A549 (cell line): ENCODE measurements at regions not wholly inside any gene's neighbourhood (a gene's known extent, or its start where the extent isn't known, plus 50 kb on each side); places are given as distances from the start of the nearest gene placed in this dataset.

Source experiments
- ATAC-seq, 2 experiments: fragments of 200-7000 bp in 1 of 2; fragments of >200 bp in 1 of 2; cut with Nextera tagmentation in 1 of 2; cut with Tn5 transposase in 1 of 2; 3 replicates each; pipeline versions ENCODE4 v1.8.0 to v1.9.1; 2018 to 2020; ENCODE audit warnings: mild to moderate bottlenecking in 1 of 2, moderate library complexity in 1 of 2
- CTCF ChIA-PET: fragments of 300-600 bp; sonication (Branson Sonifier 250); formaldehyde crosslinking; extraction: SDS; loops from one replicate; lab custom pipeline; 2021; ENCODE audit warnings: antibody characterized with exemption, inconsistent platforms; lab: Yijun Ruan, JAX
- POLR2A ChIA-PET: fragments of 350-600 bp; formaldehyde crosslinking; extraction: SDS; loops from one replicate; lab custom pipeline; 2021; ENCODE audit warnings: antibody characterized with exemption, inconsistent platforms; lab: Yijun Ruan, JAX
- DNase-seq, 2 experiments: peaks; one replicate each; pipeline versions ENCODE4 v3.0.0 to v3.0.0-alpha.2; 2011 to 2016; ENCODE audit warnings: low read depth in 1 of 2, low spot score in 1 of 2
- FAIRE-seq: peaks from 2 replicates; lab custom pipeline; 2011; peaks lifted over from hg19 to GRCh38; lab: Jason Lieb, UNC
- H3K27ac ChIP-seq, 2 experiments: fragments of >200 bp; sonication (Bioruptor Twin); formaldehyde crosslinking; 3 replicates each; pipeline ENCODE4 v1.5.1; 2016 to 2017
- H3K4me1 ChIP-seq: fragments of >200 bp; sonication (Bioruptor Twin); formaldehyde crosslinking; 3 replicates; pipeline ENCODE4 v1.6.1; 2016
- H3K4me2 ChIP-seq: fragments of >200 bp; sonication (Bioruptor Twin); formaldehyde crosslinking; 3 replicates; pipeline ENCODE4 v1.6.1; 2016
- H3K4me3 ChIP-seq: fragments of >200 bp; sonication (Bioruptor Twin); formaldehyde crosslinking; 3 replicates; pipeline ENCODE4 v1.5.1; 2016
- H3K9me3 ChIP-seq: fragments of >200 bp; sonication (Bioruptor Twin); formaldehyde crosslinking; 3 replicates; pipeline ENCODE4 v1.6.1; 2016
- BCL3 ChIP-seq: fragments of >200 bp; sonication (Bioruptor Twin); formaldehyde crosslinking; IDR thresholded peaks from 3 replicates; pipeline ENCODE4 v1.6.1; 2016
- CBX2 ChIP-seq: fragments of 200-600 bp; sonication (generic); IDR thresholded peaks from 2 replicates; pipeline ENCODE4 v1.6.1; 2016; ENCODE audit warnings: low read depth, mild to moderate bottlenecking, borderline replicate concordance
- CHD2 ChIP-seq: fragments of 150-350 bp; IDR thresholded peaks from 2 replicates; pipeline ENCODE4 v1.6.1; 2014; ENCODE audit warnings: low read length; ENCODE audit not compliant: partially characterized antibody
- E2F6 ChIP-seq: IDR thresholded peaks from 2 replicates; pipeline ENCODE4 v1.6.1; 2012; ENCODE audit warnings: low read depth, borderline replicate concordance
- EHMT2 ChIP-seq: fragments of 200-600 bp; sonication (generic); IDR thresholded peaks from 2 replicates; pipeline ENCODE4 v1.6.1; 2016; ENCODE audit warnings: antibody characterized with exemption, low read depth, mild to moderate bottlenecking, moderate library complexity
- ELK1 ChIP-seq: fragments of 150-350 bp; IDR thresholded peaks from 2 replicates; pipeline ENCODE4 v1.6.1; 2014; ENCODE audit warnings: low read depth, mild to moderate bottlenecking, low read length
- FOSL2 ChIP-seq, 2 experiments: fragments of 450-650 bp in 1 of 2; fragments of >200 bp in 1 of 2; sonication (Bioruptor Twin) in 1 of 2; formaldehyde crosslinking; IDR thresholded peaks; 2 replicates each; pipeline versions ENCODE4 v1.5.0 to v1.6.1; 2016 to 2020; ENCODE audit warnings: mild to moderate bottlenecking in 1 of 2, moderate library complexity in 1 of 2
- FOXS1 ChIP-seq: fragments of 250-450 bp; sonication (Bioruptor Pico); IDR thresholded peaks from 2 replicates; pipeline ENCODE4 v1.5.0; 2020; ENCODE audit warnings: mild to moderate bottlenecking, moderate library complexity
- HOXA7 ChIP-seq: fragments of 250-450 bp; sonication (Bioruptor Pico); IDR thresholded peaks from 2 replicates; pipeline ENCODE4 v1.5.0; 2020; ENCODE audit warnings: mild to moderate bottlenecking, moderate library complexity
- HOXB5 ChIP-seq: fragments of 250-450 bp; sonication (Bioruptor Pico); IDR thresholded peaks from 2 replicates; pipeline ENCODE4 v1.5.0; 2020; ENCODE audit warnings: mild to moderate bottlenecking, moderate library complexity
- MAX ChIP-seq: IDR thresholded peaks from 2 replicates; pipeline ENCODE4 v1.6.1; 2012
- NR3C1 ChIP-seq: fragments of >200 bp; sonication (Bioruptor Twin); formaldehyde crosslinking; IDR thresholded peaks from 3 replicates; pipeline ENCODE4 v1.6.1; 2017
- PHF8 ChIP-seq: fragments of 200-600 bp; sonication (generic); IDR thresholded peaks from 2 replicates; pipeline ENCODE4 v1.6.1; 2016; ENCODE audit warnings: low read depth, mild to moderate bottlenecking, antibody characterized with exemption, moderate library complexity, borderline replicate concordance
- POLR2AphosphoS2 ChIP-seq: conservative IDR thresholded peaks from 2 replicates; pipeline ENCODE4 v1.6.1; 2012; ENCODE audit warnings: low read length, improper control_type of control experiment, inconsistent platforms
- RAD21 ChIP-seq, 2 experiments: fragments of >200 bp in 1 of 2; sonication (Bioruptor Twin) in 1 of 2; formaldehyde crosslinking in 1 of 2; IDR thresholded peaks in 1 of 2; conservative IDR thresholded peaks in 1 of 2; 2 replicates in 1 of 2; 3 replicates in 1 of 2; pipeline ENCODE4 v1.6.1; 2012 to 2018; ENCODE audit warnings: inconsistent platforms in 1 of 2
- REST ChIP-seq: fragments of 200-600 bp; sonication (generic); IDR thresholded peaks from 2 replicates; pipeline ENCODE4 v1.6.1; 2016; ENCODE audit warnings: antibody characterized with exemption, mild to moderate bottlenecking, moderate library complexity
- RNF2 ChIP-seq: fragments of 200-600 bp; sonication (generic); IDR thresholded peaks from 2 replicates; pipeline ENCODE4 v1.6.1; 2016; ENCODE audit warnings: low read depth, mild to moderate bottlenecking, antibody characterized with exemption, moderate library complexity, borderline replicate concordance
- SREBF2 ChIP-seq: fragments of 450-650 bp; IDR thresholded peaks from 2 replicates; pipeline ENCODE4 v1.6.1; 2014; ENCODE audit warnings: mild to moderate bottlenecking, moderate library complexity
- TFCP2L1 ChIP-seq: fragments of 250-450 bp; sonication (Bioruptor Pico); IDR thresholded peaks from 2 replicates; pipeline ENCODE4 v1.5.0; 2021; ENCODE audit warnings: mild to moderate bottlenecking
- ZC3H11A ChIP-seq: fragments of 450-650 bp; IDR thresholded peaks from 2 replicates; pipeline ENCODE4 v1.6.1; 2014; ENCODE audit warnings: antibody characterized with exemption, mild to moderate bottlenecking
- WGBS: methylation state at CpG from one replicate; pipeline ENCODE4 v1.1.6; 2017; ENCODE audit errors: missing lambda C conversion rate; 5-methylcytosine and 5-hydroxymethylcytosine counted together

GRCh38 chr4:137853424-137853823 lies 321.1 kb upstream of the PCDH18 start:
- H3K9me3 ChIP-seq, result no peaks in the 10 kb centered on the region
- CTCF ChIA-PET, result interaction anchor here (1.6 kb wide), 1 partner anchor 9 kb away, joined by 5 read pairs; no protein-coding TSS in a partner anchor
- DNase-seq (no peak), FAIRE-seq (no peak), ATAC-seq (no peak)
- H3K4me2 ChIP-seq, result no peak overlapping the region
- 88% methylated on average over 5 of the region's 29 CpGs for WGBS
- TF ChIP-seq HOXA7 (CRISPR knock-in tag) (no peak), HOXB5 (CRISPR knock-in tag) (no peak), CBX2 (no peak), NR3C1 (no peak), PHF8 (no peak), ELK1 (no peak), FOXS1 (CRISPR knock-in tag) (no peak), FOSL2 (IDR thresholded peaks at IDR 0.05) (no peak), FOSL2 (CRISPR knock-in tag; IDR thresholded peaks at IDR 0.05) (no peak), BCL3 (no peak), MAX (no peak), POLR2AphosphoS2 (no peak), EHMT2 (no peak), E2F6 (no peak), CHD2 (no peak)
- H3K27ac ChIP-seq, result no peak overlapping the region
- POLR2A ChIA-PET, result no interaction called here
- no peak overlapping the region for H3K4me3 ChIP-seq
- no peaks in the 10 kb centered on the region for H3K4me1 ChIP-seq

GRCh38 chr4:137852326-137852725 lies 320.0 kb upstream of the PCDH18 start:
- Histone ChIP-seq H3K27ac (no peak overlapping the region), H3K4me2 (no peak overlapping the region), H3K4me3 (no peak overlapping the region), H3K9me3 (no peaks in the 10 kb centered on the region), H3K4me1 (no peaks in the 10 kb centered on the region)
- TF ChIP-seq RAD21 (conservative IDR thresholded peaks at IDR 0.05 in 1 of 2, IDR thresholded peaks at IDR 0.05 in 1 of 2) (no peak), ELK1 (no peak)
- ATAC-seq (no peak), DNase-seq (no peak), FAIRE-seq (no peak)
- ChIA-PET CTCF (interaction anchor here (0.6 to 1.6 kb wide), 3 partner anchors 10 to 131 kb away, joined by 3 to 5 read pairs (median 3); no protein-coding TSS in a partner anchor), POLR2A (no interaction called here)
- 88% methylated on average over 2 of the region's 2 CpGs for WGBS

GRCh38 chr4:137851435-137851834 lies 319.1 kb upstream of the PCDH18 start:
- 5% methylated on average over 2 of the region's 2 CpGs for WGBS
- FAIRE-seq (no peak), ATAC-seq (no peak), DNase-seq (no peak)
- POLR2A ChIA-PET, result no interaction called here
- no peak overlapping the region for H3K4me3 ChIP-seq
- H3K9me3 ChIP-seq, result no peaks in the 10 kb centered on the region
- H3K27ac ChIP-seq, result no peak overlapping the region
- CTCF ChIA-PET, result no interaction called here
- H3K4me1 ChIP-seq, result no peaks in the 10 kb centered on the region
- no peak overlapping the region for H3K4me2 ChIP-seq
- no peak for TF ChIP-seq ELK1
- no peak for TF ChIP-seq RNF2
- no peak for TF ChIP-seq ZC3H11A
- no peak for TF ChIP-seq MAX
- no peak for TF ChIP-seq TFCP2L1 (CRISPR knock-in tag)
- no peak for TF ChIP-seq REST
- TF ChIP-seq SREBF2, result no peak
